Left ventricle myocardium superior (tissue), 1 donor: ENCODE measurements at regions not wholly inside any gene's neighbourhood (a gene's known extent, or its start where the extent isn't known, plus 50 kb on each side); places are given as distances from the start of the nearest gene placed in this dataset.
"Not testable (repeated sequence)": the region's sequence is repeated elsewhere in the genome, so short reads cannot be mapped to it uniquely, and the experiment has no call there.

ENCODE experiments used
- ATAC-seq: fragments of 200-7000 bp; cut with Tn5 transposase; one replicate; pipeline ENCODE4 v1.9.1; 2020; ENCODE audit warnings: mild to moderate bottlenecking, moderate library complexity
- DNase-seq: peaks from one replicate; pipeline ENCODE4 v3.0.0-alpha.2; 2020
- intact Hi-C: fragments of 100-400 bp; cut with micrococcal nuclease; formaldehyde crosslinking; loops from one replicate; pipeline ENCODE4 v1.11.0; 2022
- donor health status: DM: no; HTN: yes; CAD: no; lungs with severe emphysema.

GRCh38 chr16:35157549-35157948 lies 1698.1 kb downstream of the TP53TG3F start:
- intact Hi-C loops, DNase-seq, ATAC-seq: not testable (repeated sequence)

- ATAC-seq, DNase-seq, intact Hi-C loops: not testable (repeated sequence)
Observed at GRCh38 chr16:35169324-35169723, 1709.9 kb downstream of the TP53TG3F start.

GRCh38 chr16:35170061-35170460 lies 1710.6 kb downstream of the TP53TG3F start:
- ATAC-seq, intact Hi-C loops, DNase-seq: not testable (repeated sequence)

GRCh38 chr16:35170610-35171009 lies 1711.2 kb downstream of the TP53TG3F start:
- ATAC-seq (no peak), DNase-seq (no peak)
- intact Hi-C loops, result no loop called here

GRCh38 chr16:35171106-35171505 lies 1711.7 kb downstream of the TP53TG3F start:
- DNase-seq, result no peak
- ATAC-seq, result no peak
- intact Hi-C loops, result no loop called here

GRCh38 chr16:35173295-35173694 lies 1713.9 kb downstream of the TP53TG3F start:
- intact Hi-C loops, result no loop called here
- no peak for DNase-seq
- ATAC-seq, result no peak

- ATAC-seq (no peak), DNase-seq (no peak)
- intact Hi-C loops, result no loop called here
Observed at GRCh38 chr16:35174016-35174415, 1714.6 kb downstream of the TP53TG3F start.

- peak; percentile 85 for ATAC-seq
Observed at GRCh38 chr16:35176449-35176848, 1717.0 kb downstream of the TP53TG3F start.

GRCh38 chr16:35177851-35178250 lies 1718.4 kb downstream of the TP53TG3F start:
- DNase-seq (no peak), ATAC-seq (no peak)
- intact Hi-C loops, result no loop called here

More at GRCh38 chr16:35176449-35176848, 1717.0 kb downstream of the TP53TG3F start:
- peak; percentile 67 for DNase-seq
- intact Hi-C loops, result no loop called here

- intact Hi-C loops, result no loop called here
- ATAC-seq (no peak), DNase-seq (no peak)
Observed at GRCh38 chr16:35180970-35181369, 1721.6 kb downstream of the TP53TG3F start.

GRCh38 chr16:35181422-35182030 lies 1722.1 kb downstream of the TP53TG3F start:
- DNase-seq (no peak), ATAC-seq (no peak)
- intact Hi-C loops, result no loop called here

GRCh38 chr16:35182043-35182677 lies 1722.7 kb downstream of the TP53TG3F start:
- intact Hi-C loops, result no loop called here
- no peak for ATAC-seq
- DNase-seq, result no peak

GRCh38 chr16:35182943-35183550 lies 1723.6 kb downstream of the TP53TG3F start:
- DNase-seq (no peak), ATAC-seq (no peak)
- intact Hi-C loops, result no loop called here

GRCh38 chr16:35184356-35184870 lies 1725.0 kb downstream of the TP53TG3F start:
- ATAC-seq, result no peak
- DNase-seq, result no peak
- intact Hi-C loops, result no loop called here

- intact Hi-C loops, result no loop called here
- DNase-seq (no peak), ATAC-seq (no peak)
Observed at GRCh38 chr16:35185366-35186044, 1726.1 kb downstream of the TP53TG3F start.

GRCh38 chr16:35186045-35186759 lies 1726.8 kb downstream of the TP53TG3F start:
- DNase-seq (no peak), ATAC-seq (no peak)
- intact Hi-C loops, result no loop called here

- DNase-seq (no peak), ATAC-seq (no peak)
- intact Hi-C loops, result no loop called here
Observed at GRCh38 chr16:35187665-35188225, 1728.3 kb downstream of the TP53TG3F start.

- DNase-seq, result no peak
- no peak for ATAC-seq
- intact Hi-C loops, result no loop called here
Observed at GRCh38 chr16:35188288-35189155, 1729.1 kb downstream of the TP53TG3F start.
